OCI-LY3 (cell line): ENCODE measurements at regions not wholly inside any gene's neighbourhood (a gene's known extent, or its start where the extent isn't known, plus 50 kb on each side); places are given as distances from the start of the nearest gene placed in this dataset.
"Not testable (repeated sequence)": the region's sequence is repeated elsewhere in the genome, so short reads cannot be mapped to it uniquely, and the experiment has no call there.

Experiments used
- H2AFZ ChIP-seq: fragments of 200-600, 300-600 bp; shearing (Covaris generic); 2 replicates; pipeline ENCODE4 v1.6.0; 2014; ENCODE audit warnings: antibody characterized with exemption, low read depth, low read length
- H3K27ac ChIP-seq: fragments of 200-600, 300-600 bp; sonication (generic); 2 replicates; pipeline ENCODE4 v1.5.1; 2014; ENCODE audit warnings: mild to moderate bottlenecking, low read length, moderate library complexity, mixed read lengths
- H3K27me3 ChIP-seq: fragments of 200-600, 300-600 bp; sonication (generic); 2 replicates; pipeline ENCODE4 v1.6.1; 2014; ENCODE audit warnings: low read depth, low read length, mixed read lengths
- H3K36me3 ChIP-seq: fragments of 200-600, 300-600 bp; sonication (generic); replicated peaks from 2 replicates; pipeline ENCODE3; 2014; ENCODE audit warnings: low read depth, low read length, mixed read lengths
- H3K4me1 ChIP-seq: fragments of 300-600, 200-600 bp; sonication (generic); 2 replicates; pipeline ENCODE4 v1.6.1; 2014; ENCODE audit warnings: low read length, mixed read lengths
- H3K4me2 ChIP-seq: fragments of 200-600, 300-600 bp; sonication (generic); 2 replicates; pipeline ENCODE4 v1.6.1; 2014; ENCODE audit warnings: low read length, mixed read lengths
- H3K4me3 ChIP-seq: fragments of 300-600, 200-600 bp; sonication (generic); 2 replicates; pipeline ENCODE4 v1.5.1; 2014; ENCODE audit warnings: antibody characterized with exemption, mild to moderate bottlenecking, low read length, moderate library complexity
- H3K79me2 ChIP-seq: fragments of 300-600, 200-600 bp; shearing (Covaris generic); 2 replicates; pipeline ENCODE4 v1.6.1; 2014; ENCODE audit warnings: mild to moderate bottlenecking, low read length, mixed read lengths
- H3K9ac ChIP-seq: fragments of 300-600, 200-600 bp; shearing (Covaris generic); 2 replicates; pipeline ENCODE4 v1.6.0; 2014; ENCODE audit warnings: mild to moderate bottlenecking, low read length, moderate library complexity
- H3K9me3 ChIP-seq: fragments of 200-600, 300-600 bp; shearing (Covaris generic); 2 replicates; pipeline ENCODE4 v1.6.1; 2014; ENCODE audit warnings: low read length, mixed read lengths; ENCODE audit not compliant: insufficient read depth
- H4K20me1 ChIP-seq: fragments of 200-600, 300-600 bp; sonication (generic); 2 replicates; pipeline ENCODE4 v1.6.1; 2016; ENCODE audit warnings: low read length, mixed read lengths; ENCODE audit not compliant: insufficient read depth
- CTCF ChIP-seq: fragments of 200-600, 300-600 bp; sonication (generic); IDR thresholded peaks from 2 replicates; pipeline ENCODE4 v1.5.1; 2014; ENCODE audit warnings: antibody characterized with exemption, low read length, low read depth
- EZH2phosphoT487 ChIP-seq: fragments of 200-600 bp; shearing (Covaris generic); IDR thresholded peaks from 2 replicates; pipeline ENCODE4 v1.6.1; 2018; ENCODE audit warnings: antibody characterized with exemption, mixed run types, low read depth

DNA sequence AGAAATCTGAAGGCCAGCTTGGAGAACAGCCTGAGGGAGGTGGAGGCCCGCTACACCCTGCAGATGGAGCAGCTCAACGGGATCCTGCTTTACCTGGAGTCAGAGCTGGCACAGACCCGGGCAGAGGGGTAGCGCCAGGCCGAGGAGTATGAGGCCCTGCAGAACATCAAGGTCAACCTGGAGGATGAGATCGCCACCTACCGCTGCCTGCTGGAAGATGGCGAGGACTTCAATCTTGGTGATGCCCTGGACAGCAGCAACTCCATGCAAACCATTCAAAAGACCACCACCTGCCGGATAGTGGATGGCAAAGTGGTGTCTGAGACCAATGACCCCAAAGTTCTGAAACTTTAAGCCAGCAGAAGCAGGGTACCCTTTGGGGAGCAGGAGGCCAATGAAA, 318.4 kb downstream of the ZFHX3 start:
- not testable (repeated sequence) for H3K27me3 ChIP-seq, H3K9me3 ChIP-seq, H3K4me2 ChIP-seq, H3K36me3 ChIP-seq, H3K9ac ChIP-seq, H3K4me3 ChIP-seq, H2AFZ ChIP-seq, H3K79me2 ChIP-seq, H4K20me1 ChIP-seq, H3K27ac ChIP-seq, H3K4me1 ChIP-seq
- TF ChIP-seq CTCF = peak; percentile 21; the same call in 1 of the 2 replicates

- Histone ChIP-seq H3K4me3 (no peak overlapping the region), H3K9me3 (no peaks in the 10 kb centered on the region), H3K4me2 (no peak overlapping the region), H3K36me3 (no peaks in the 10 kb centered on the region), H2AFZ (no peak overlapping the region), H4K20me1 (no peaks in the 10 kb centered on the region), H3K79me2 (no peaks in the 10 kb centered on the region), H3K4me1 (no peaks in the 10 kb centered on the region), H3K9ac (no peak overlapping the region), H3K27ac (no peak overlapping the region), H3K27me3 (no peaks in the 10 kb centered on the region)
- TF ChIP-seq EZH2phosphoT487 (no peak), CTCF (no peak)
These were observed 319.4 kb downstream of the ZFHX3 start for GRCh38 chr16:72728516-72728915.

- no peak overlapping the region for H3K9ac ChIP-seq
- no peak overlapping the region for H3K4me2 ChIP-seq
- no peaks in the 10 kb centered on the region for H3K36me3 ChIP-seq
- H2AFZ ChIP-seq = no peak overlapping the region
- H4K20me1 ChIP-seq = no peaks in the 10 kb centered on the region
- H3K27ac ChIP-seq = no peak overlapping the region
- no peaks in the 10 kb centered on the region for H3K9me3 ChIP-seq
- H3K4me1 ChIP-seq = no peaks in the 10 kb centered on the region
- no peak overlapping the region for H3K4me3 ChIP-seq
- H3K79me2 ChIP-seq = no peaks in the 10 kb centered on the region
- no peaks in the 10 kb centered on the region for H3K27me3 ChIP-seq
- no peak for TF ChIP-seq EZH2phosphoT487
- no peak for TF ChIP-seq CTCF
These were observed 320.4 kb downstream of the ZFHX3 start for GRCh38 chr16:72727565-72727964.

GRCh38 chr16:72725643-72726042, 322.3 kb downstream of the ZFHX3 start:
- Histone ChIP-seq H4K20me1 (no peaks in the 10 kb centered on the region), H3K4me1 (no peaks in the 10 kb centered on the region), H3K4me2 (no peak overlapping the region), H3K27me3 (no peaks in the 10 kb centered on the region), H3K27ac (no peak overlapping the region), H3K9ac (no peak overlapping the region), H3K4me3 (no peak overlapping the region), H2AFZ (no peak overlapping the region), H3K79me2 (no peaks in the 10 kb centered on the region), H3K36me3 (no peaks in the 10 kb centered on the region), H3K9me3 (no peaks in the 10 kb centered on the region)
- no peak for TF ChIP-seq CTCF
- no peak for TF ChIP-seq EZH2phosphoT487
